SK-N-SH treated with all-trans-retinoic acid at 6 μM for 48 hours (cell line): ENCODE measurements at regions not wholly inside any gene's neighbourhood (a gene's known extent, or its start where the extent isn't known, plus 50 kb on each side); places are given as distances from the start of the nearest gene placed in this dataset.

ENCODE experiments used
- ATAC-seq: fragments of 200-7000 bp; cut with Tn5 transposase; 3 replicates; pipeline ENCODE4 v1.9.1; 2020; ENCODE audit warnings: mild to moderate bottlenecking, moderate library complexity
- ARNTL ChIP-seq: fragments of 450-650 bp; formaldehyde crosslinking; IDR thresholded peaks from 2 replicates; pipeline ENCODE4 v1.5.0; 2020; ENCODE audit warnings: low read depth, mild to moderate bottlenecking, moderate library complexity, borderline replicate concordance
- BACH2 ChIP-seq: fragments of 250-450 bp; sonication (Bioruptor Pico); IDR thresholded peaks from 2 replicates; pipeline ENCODE4 v1.9.0; 2021; ENCODE audit warnings: mild to moderate bottlenecking, borderline replicate concordance
- CREB5 ChIP-seq: fragments of 250-450 bp; sonication (Bioruptor Pico); IDR thresholded peaks from 2 replicates; pipeline ENCODE4 v1.5.1; 2020; ENCODE audit warnings: low read depth, mild to moderate bottlenecking, moderate library complexity
- CSDC2 ChIP-seq: fragments of 250-450 bp; sonication (Bioruptor Pico); IDR thresholded peaks from 2 replicates; pipeline ENCODE4 v1.5.0; 2020; ENCODE audit warnings: mild to moderate bottlenecking, moderate library complexity
- CSRNP3 ChIP-seq: fragments of 250-450 bp; sonication (Bioruptor Pico); IDR thresholded peaks from 2 replicates; pipeline ENCODE4 v1.5.1; 2021; ENCODE audit warnings: mild to moderate bottlenecking, moderate library complexity
- ESRRG ChIP-seq: fragments of 250-450 bp; sonication (Bioruptor Pico); IDR thresholded peaks from 2 replicates; pipeline ENCODE4 v1.6.1; 2021; ENCODE audit warnings: mild to moderate bottlenecking
- GLIS3 ChIP-seq: fragments of 250-450 bp; sonication (Bioruptor Pico); IDR thresholded peaks from 2 replicates; pipeline ENCODE4 v1.5.0; 2020; ENCODE audit warnings: mild to moderate bottlenecking, moderate library complexity
- ISL1 ChIP-seq: fragments of 250-450 bp; sonication (Bioruptor Pico); IDR thresholded peaks from 2 replicates; pipeline ENCODE4 v2.1.2; 2022; ENCODE audit warnings: mild to moderate bottlenecking, moderate library complexity
- OSR1 ChIP-seq: fragments of 250-450 bp; sonication (Bioruptor Pico); IDR thresholded peaks from 2 replicates; pipeline ENCODE4 v1.8.0; 2022; ENCODE audit warnings: moderate library complexity, mild to moderate bottlenecking, inconsistent platforms
- PATZ1 ChIP-seq: fragments of 250-450 bp; sonication (Bioruptor Pico); IDR thresholded peaks from 2 replicates; pipeline ENCODE4 v1.8.0; 2020; ENCODE audit warnings: mild to moderate bottlenecking, moderate library complexity, borderline replicate concordance
- POU6F1 ChIP-seq: fragments of 250-450 bp; sonication (Bioruptor Pico); IDR thresholded peaks from 2 replicates; pipeline ENCODE4 v1.8.0; 2021; ENCODE audit warnings: low read depth, mild to moderate bottlenecking, moderate library complexity, borderline replicate concordance
- RARB ChIP-seq: fragments of 250-450 bp; sonication (Bioruptor Pico); IDR thresholded peaks from 2 replicates; pipeline ENCODE4 v1.8.0; 2021; ENCODE audit warnings: mild to moderate bottlenecking, moderate library complexity
- SNAI2 ChIP-seq: fragments of 250-450 bp; sonication (Bioruptor Pico); IDR thresholded peaks from 2 replicates; pipeline ENCODE4 v1.5.0; 2020; ENCODE audit warnings: mild to moderate bottlenecking, moderate library complexity
- TCF4 ChIP-seq: fragments of 250-450 bp; sonication (Bioruptor Pico); IDR thresholded peaks from 2 replicates; pipeline ENCODE4 v1.8.0; 2021; ENCODE audit warnings: mild to moderate bottlenecking, moderate library complexity, borderline replicate concordance
- TOX ChIP-seq: fragments of 250-450 bp; sonication (Bioruptor Pico); IDR thresholded peaks from 2 replicates; pipeline ENCODE4 v1.8.0; 2021; ENCODE audit warnings: mild to moderate bottlenecking, moderate library complexity, borderline replicate concordance
- TSHZ2 ChIP-seq: fragments of 250-450 bp; sonication (Bioruptor Pico); IDR thresholded peaks from 2 replicates; pipeline ENCODE4 v1.5.0; 2020; ENCODE audit warnings: mild to moderate bottlenecking, moderate library complexity
- ZC3H10 ChIP-seq: fragments of 250-450 bp; sonication (Bioruptor Pico); IDR thresholded peaks from 2 replicates; pipeline ENCODE4 v1.5.1; 2021; ENCODE audit warnings: mild to moderate bottlenecking, moderate library complexity
- ZFP3 ChIP-seq: fragments of 250-450 bp; sonication (Bioruptor Pico); IDR thresholded peaks from 2 replicates; pipeline ENCODE4 v1.5.0; 2020; ENCODE audit warnings: mild to moderate bottlenecking, moderate library complexity
- ZFP30 ChIP-seq: fragments of 450-650 bp; formaldehyde crosslinking; IDR thresholded peaks from 2 replicates; pipeline ENCODE4 v1.5.0; 2022; ENCODE audit warnings: mild to moderate bottlenecking, moderate library complexity
- ZNF565 ChIP-seq: fragments of 450-650 bp; formaldehyde crosslinking; conservative IDR thresholded peaks from 2 replicates; pipeline ENCODE4 v1.5.0; 2020; ENCODE audit warnings: low read depth, mild to moderate bottlenecking, moderate library complexity
- ZNF70 ChIP-seq: fragments of 450-650 bp; formaldehyde crosslinking; IDR thresholded peaks from 2 replicates; pipeline ENCODE4 v1.5.0; 2020; ENCODE audit warnings: mild to moderate bottlenecking, moderate library complexity
- ZNF8 ChIP-seq: fragments of 450-650 bp; formaldehyde crosslinking; IDR thresholded peaks from 2 replicates; pipeline ENCODE4 v1.5.0; 2020; ENCODE audit warnings: mild to moderate bottlenecking, moderate library complexity

GRCh38 chr7:142533920-142534319, 215.4 kb upstream of the PRSS1 start:
- TF ChIP-seq ZNF70 (CRISPR knock-in tag) (no peak), TCF4 (peak; percentile 81)
- no peak for ATAC-seq

GRCh38 chr7:142529591-142529990, 219.7 kb upstream of the PRSS1 start:
- no peak for ATAC-seq
- no peak for TF ChIP-seq SNAI2 (CRISPR knock-in tag)
- TF ChIP-seq TCF4: no peak
- TF ChIP-seq BACH2: no peak
- TF ChIP-seq OSR1 (CRISPR knock-in tag): no peak
- TF ChIP-seq RARB (CRISPR knock-in tag): no peak
- no peak for TF ChIP-seq ARNTL (CRISPR knock-in tag)
- TF ChIP-seq ZNF565 (CRISPR knock-in tag): no peak
- no peak for TF ChIP-seq ZFP3
- TF ChIP-seq TSHZ2 (CRISPR knock-in tag): no peak
- no peak for TF ChIP-seq ESRRG (CRISPR knock-in tag)
- no peak for TF ChIP-seq TOX (CRISPR knock-in tag)
- TF ChIP-seq ZNF8 (CRISPR knock-in tag): no peak
- no peak for TF ChIP-seq CSDC2 (CRISPR knock-in tag)
- TF ChIP-seq POU6F1 (CRISPR knock-in tag): no peak
- TF ChIP-seq CREB5 (CRISPR knock-in tag): no peak
- TF ChIP-seq GLIS3 (CRISPR knock-in tag): no peak
- TF ChIP-seq PATZ1 (CRISPR knock-in tag): no peak
- no peak for TF ChIP-seq CSRNP3 (CRISPR knock-in tag)
- TF ChIP-seq, all 23 proteins: peak for 0

GRCh38 chr7:142528608-142529408, 220.5 kb upstream of the PRSS1 start:
- no peak for ATAC-seq
- TF ChIP-seq BACH2 (no peak), ISL1 (CRISPR knock-in tag) (no peak), ESRRG (CRISPR knock-in tag) (no peak), ARNTL (CRISPR knock-in tag) (no peak), CSRNP3 (CRISPR knock-in tag) (no peak), GLIS3 (CRISPR knock-in tag) (no peak), TOX (CRISPR knock-in tag) (no peak), CREB5 (CRISPR knock-in tag) (no peak), ZFP30 (no peak), TCF4 (no peak), ZC3H10 (CRISPR knock-in tag) (no peak), POU6F1 (CRISPR knock-in tag) (no peak), CSDC2 (CRISPR knock-in tag) (no peak)
